ENCODE measurements at regions not wholly inside any gene's neighbourhood (a gene's known extent, or its start where the extent isn't known, plus 50 kb on each side); places are given as distances from the start of the nearest gene placed in this dataset.

- TF ChIP-seq CTCF (IDR thresholded peaks at IDR 0.05) (no peak), POLR2A (IDR thresholded peaks at IDR 0.05) (no peak), POLR2AphosphoS5 (IDR thresholded peaks at IDR 0.05) (no peak), EP300 (IDR thresholded peaks at IDR 0.05) (no peak)
Measured at GRCh38 chr15:95874637-95875036, 455.9 kb upstream of the NR2F2 start.
